K562 (cell line): ENCODE measurements at regions not wholly inside any gene's neighbourhood (a gene's known extent, or its start where the extent isn't known, plus 50 kb on each side); places are given as distances from the start of the nearest gene placed in this dataset.

Source experiments
- ATAC-seq: fragments of 200-7000 bp; cut with Tn5 transposase; 3 replicates; pipeline ENCODE4 v1.9.1; 2020; ENCODE audit warnings: moderate library complexity
- BruUV-seq: library from RNA; stranded (reverse); fragments of 400-500 nt; replicated peaks from 2 replicates; lab custom pipeline; 2021; lab: Mats Ljungman, UMichigan
- CTCF ChIA-PET: fragments of 300-600 bp; formaldehyde crosslinking; extraction: SDS; loops from one replicate; lab custom pipeline; 2021; ENCODE audit warnings: low intra/inter-chr PET ratio; lab: Yijun Ruan, JAX
- POLR2A ChIA-PET: fragments of 300-600, 350-650 bp; sonication (Branson Sonifier 250); formaldehyde crosslinking; extraction: SDS; loops from one replicate; lab custom pipeline; 2021; ENCODE audit warnings: antibody characterized with exemption, inconsistent platforms; lab: Yijun Ruan, JAX
- DNase-seq, 4 experiments: peaks; one replicate each; pipeline versions ENCODE4 v3.0.0 to v3.0.0-alpha.2; 2011 to 2018; ENCODE audit warnings: low spot score in 3 of 4, mixed read lengths in 3 of 4; ENCODE audit errors: extremely low read depth in 1 of 4
- FAIRE-seq: peaks from 2 replicates; lab custom pipeline; 2011; peaks lifted over from hg19 to GRCh38; lab: Jason Lieb, UNC
- H2AFZ ChIP-seq: 2 replicates; pipeline ENCODE4 v1.6.0; 2011; ENCODE audit warnings: low read depth, low read length, control low read depth, inconsistent platforms
- H3K27ac ChIP-seq: fragments of 200-600 bp; 3 replicates; pipeline ENCODE4 v1.8.0; 2011; ENCODE audit warnings: low read depth, mild to moderate bottlenecking, control low read depth, inconsistent platforms, low read length, moderate library complexity, mixed read lengths; ENCODE audit errors: extremely low read depth
- H3K27me3 ChIP-seq, 2 experiments: fragments of 300-600 bp in 1 of 2; 2 replicates in 1 of 2; 3 replicates in 1 of 2; pipeline versions ENCODE4 v1.6.0 to v1.8.0; 2011; ENCODE audit warnings: inconsistent platforms in 2 of 2, low read length in 2 of 2, mild to moderate bottlenecking in 1 of 2, mixed read lengths in 1 of 2, moderate library complexity in 1 of 2; ENCODE audit not compliant: control insufficient read depth in 2 of 2, insufficient read depth in 2 of 2
- H3K36me3 ChIP-seq: fragments of 300-600 bp; 3 replicates; pipeline ENCODE4 v1.8.0; 2011; ENCODE audit warnings: mild to moderate bottlenecking, low read length, inconsistent platforms; ENCODE audit not compliant: control insufficient read depth, insufficient read depth
- H3K4me1 ChIP-seq, 2 experiments: fragments of 200-600 bp in 1 of 2; replicated peaks in 1 of 2; 2 replicates in 1 of 2; 3 replicates in 1 of 2; pipeline versions ENCODE4 v1.5.1 to v1.8.0; 2011; ENCODE audit warnings: inconsistent platforms in 2 of 2, low read length in 2 of 2, mild to moderate bottlenecking in 1 of 2, mixed read lengths in 1 of 2, moderate library complexity in 1 of 2; ENCODE audit not compliant: control insufficient read depth in 2 of 2, insufficient read depth in 2 of 2
- H3K4me2 ChIP-seq: 2 replicates; pipeline ENCODE4 v1.6.1; 2011; ENCODE audit warnings: low read length, control low read depth, inconsistent platforms, mixed read lengths; ENCODE audit not compliant: insufficient read depth
- H3K4me3 ChIP-seq: fragments of 200-600 bp; sonication (generic), shearing (Covaris generic); 2 replicates; pipeline ENCODE4 v1.5.1; 2016; ENCODE audit warnings: control low read depth, inconsistent platforms
- H3K79me2 ChIP-seq: fragments of 200-600 bp; 3 replicates; pipeline ENCODE4 v1.8.0; 2011; ENCODE audit warnings: low read length, inconsistent platforms; ENCODE audit not compliant: control insufficient read depth, insufficient read depth
- H3K9ac ChIP-seq, 2 experiments: 2 replicates each; pipeline versions ENCODE4 v1.6.0 to v1.6.1; 2011; ENCODE audit warnings: low read depth in 2 of 2, low read length in 2 of 2, control low read depth in 1 of 2, inconsistent platforms in 1 of 2, mild to moderate bottlenecking in 1 of 2, mixed read lengths in 1 of 2; ENCODE audit not compliant: insufficient read depth in 1 of 2
- H3K9me1 ChIP-seq: one replicate; pipeline ENCODE4 v1.6.0; 2011; ENCODE audit warnings: inconsistent platforms, mild to moderate bottlenecking, low read length, moderate library complexity; ENCODE audit not compliant: control insufficient read depth, insufficient read depth
- H3K9me3 ChIP-seq: replicated peaks from 2 replicates; pipeline ENCODE4 v1.5.1; 2011; ENCODE audit warnings: low read depth, low read length, inconsistent platforms; ENCODE audit not compliant: control insufficient read depth, insufficient read depth
- H4K20me1 ChIP-seq: replicated peaks from 2 replicates; pipeline ENCODE4 v1.6.1; 2011; ENCODE audit warnings: low read length, inconsistent platforms, mixed read lengths; ENCODE audit not compliant: control insufficient read depth, insufficient read depth
- ARHGAP35 ChIP-seq: fragments of 450-650 bp; IDR thresholded peaks from 2 replicates; pipeline ENCODE4 v1.6.1; 2018; ENCODE audit not compliant: partially characterized antibody
- ARID2 ChIP-seq: fragments of 450-650 bp; IDR thresholded peaks from 2 replicates; pipeline ENCODE4 v1.6.1; 2017; ENCODE audit warnings: antibody characterized with exemption, mild to moderate bottlenecking
- CXXC5 ChIP-seq: fragments of 250-450 bp; sonication (Bioruptor Pico); IDR thresholded peaks from 2 replicates; pipeline ENCODE4 v1.8.0; 2022; ENCODE audit warnings: inconsistent platforms, mild to moderate bottlenecking, moderate library complexity
- ELK1 ChIP-seq: sonication (generic); formaldehyde crosslinking; IDR thresholded peaks from 2 replicates; pipeline ENCODE4 v1.8.1; 2022; ENCODE audit warnings: missing genetic modification reagents
- FOXO4 ChIP-seq: fragments of 450-650 bp; formaldehyde crosslinking; IDR thresholded peaks from 2 replicates; pipeline ENCODE4 v1.4.0; 2020; ENCODE audit warnings: mild to moderate bottlenecking, moderate library complexity
- NCOR1 ChIP-seq: fragments of 450-650 bp; IDR thresholded peaks from 2 replicates; pipeline ENCODE4 v1.6.1; 2016; ENCODE audit warnings: mild to moderate bottlenecking, moderate library complexity
- NR2C1 ChIP-seq, 2 experiments: fragments of 450-650 bp; IDR thresholded peaks; 2 replicates each; pipeline ENCODE4 v1.6.1; 2017; ENCODE audit warnings: mild to moderate bottlenecking in 2 of 2, antibody characterized with exemption in 1 of 2, inconsistent platforms in 1 of 2, missing compliant biosample characterization in 1 of 2, missing genetic modification characterization in 1 of 2
- SAP30 ChIP-seq: fragments of 200-600 bp; sonication (generic); IDR thresholded peaks from 2 replicates; pipeline ENCODE4 v1.6.1; 2012; ENCODE audit warnings: borderline replicate concordance, low read depth, mild to moderate bottlenecking, moderate library complexity, low read length, control low read depth, inconsistent platforms; ENCODE audit not compliant: insufficient read depth, poor library complexity, severe bottlenecking
- SETDB1 ChIP-seq: IDR thresholded peaks from one replicate; pipeline ENCODE4 v1.6.1; 2012; ENCODE audit warnings: low read length, control low read depth, inconsistent platforms
- STAT5A ChIP-seq: IDR thresholded peaks from 2 replicates; pipeline ENCODE4 v1.6.1; 2012; ENCODE audit warnings: low read length, inconsistent platforms, borderline replicate concordance
- ZFP1 ChIP-seq: fragments of 450-650 bp; formaldehyde crosslinking; IDR thresholded peaks from 2 replicates; pipeline ENCODE4 v1.4.0; 2020; ENCODE audit warnings: mild to moderate bottlenecking, mixed read lengths
- ZNF175 ChIP-seq: fragments of 200-800 bp; sonication (Bioruptor generic); IDR thresholded peaks from 2 replicates; pipeline ENCODE4 v1.6.1; 2016; ENCODE audit warnings: low read depth, mild to moderate bottlenecking, missing genetic modification characterization, missing compliant biosample characterization
- ZNF766 ChIP-seq: fragments of 200-800 bp; sonication (Bioruptor generic); conservative IDR thresholded peaks from 2 replicates; pipeline ENCODE4 v1.6.1; 2016; ENCODE audit warnings: missing genetic modification characterization, missing compliant biosample characterization
- WGBS: fragments of 100-300 bp; shearing (Covaris generic); methylation state at CpG from one replicate; pipeline ENCODE4 v1.1.6; 2016; ENCODE audit warnings: low coverage, mixed read lengths; ENCODE audit not compliant: insufficient coverage; ENCODE audit errors: missing lambda C conversion rate; 5-methylcytosine and 5-hydroxymethylcytosine counted together
- in situ Hi-C: fragments of 300-500 bp; cut with MboI; formaldehyde crosslinking; loops from 4 replicates; pipeline ENCODE4 v1.15.0; 2018; ENCODE audit warnings: inconsistent platforms, mixed read lengths
- intact Hi-C: fragments of 100-400 bp; cut with micrococcal nuclease; formaldehyde crosslinking; loops from 2 replicates; pipeline ENCODE4 v1.14.2; 2022

- no peaks in the 10 kb centered on the region for H3K4me1 ChIP-seq
- H3K27ac ChIP-seq: no peak overlapping the region
- no peak overlapping the region for H2AFZ ChIP-seq
- no peaks in the 10 kb centered on the region for H3K9me3 ChIP-seq
- in situ Hi-C loops: no loop called here
- intact Hi-C loops: no loop called here
- FAIRE-seq (no peak), ATAC-seq (no peak), DNase-seq (no peak)
- no peak overlapping the region for H3K4me2 ChIP-seq
- TF ChIP-seq ZNF175 (CRISPR knock-in tag) (no peak), SAP30 (no peak), ARHGAP35 (no peak), NCOR1 (no peak), CXXC5 (CRISPR knock-in tag) (no peak)
- H3K36me3 ChIP-seq: no peaks in the 10 kb centered on the region
- H4K20me1 ChIP-seq: no peaks in the 10 kb centered on the region
- no peaks in the 10 kb centered on the region for H3K27me3 ChIP-seq
- no peak overlapping the region for H3K9ac ChIP-seq
- ChIA-PET POLR2A (no interaction called here), CTCF (no interaction called here)
- 0% methylated on average over 1 of the region's 1 CpG for WGBS
- BruUV-seq: no TSS peak
- H3K4me3 ChIP-seq: no peak overlapping the region
- H3K9me1 ChIP-seq: no peaks in the 10 kb centered on the region
- no peaks in the 10 kb centered on the region for H3K79me2 ChIP-seq
These were observed 89.4 kb upstream of the BMP2 start for GRCh38 chr20:6678101-6678500.

- 0% methylated on average over 1 of the region's 1 CpG for WGBS
- no peak for ATAC-seq
- Histone ChIP-seq H3K4me3 (no peak overlapping the region), H3K36me3 (no peaks in the 10 kb centered on the region), H4K20me1 (no peaks in the 10 kb centered on the region), H2AFZ (no peak overlapping the region), H3K27ac (no peak overlapping the region), H3K9ac (no peak overlapping the region), H3K79me2 (no peaks in the 10 kb centered on the region), H3K9me1 (no peaks in the 10 kb centered on the region), H3K9me3 (no peaks in the 10 kb centered on the region), H3K4me2 (no peak overlapping the region), H3K4me1 (no peaks in the 10 kb centered on the region), H3K27me3 (no peaks in the 10 kb centered on the region)
- ChIA-PET POLR2A (no interaction called here), CTCF (no interaction called here)
- in situ Hi-C loops: no loop called here
- BruUV-seq: no TSS peak
- intact Hi-C loops: no loop called here
- no peak for DNase-seq
- FAIRE-seq: no peak
- TF ChIP-seq FOXO4 (no peak), ELK1 (CRISPR knock-in tag) (no peak), SETDB1 (no peak), ZNF766 (CRISPR knock-in tag) (no peak), ZFP1 (CRISPR knock-in tag) (no peak), STAT5A (no peak), NR2C1 (IDR thresholded peaks at IDR 0.05) (no peak), NR2C1 (tag; IDR thresholded peaks at IDR 0.05) (no peak), ARID2 (no peak)
These were observed 92.7 kb upstream of the BMP2 start for GRCh38 chr20:6674831-6675230.
